H9 (cell line): ENCODE measurements at regions not wholly inside any gene's neighbourhood (a gene's known extent, or its start where the extent isn't known, plus 50 kb on each side); places are given as distances from the start of the nearest gene placed in this dataset.

Experiments used
- DNase-seq: peaks from one replicate; pipeline ENCODE4 v3.0.0-alpha.2; 2017
- H2AFZ ChIP-seq: one replicate; pipeline ENCODE4 v1.6.1; 2013; ENCODE audit warnings: mild to moderate bottlenecking, low read length, control low read depth, moderate library complexity
- H2AK5ac ChIP-seq: 2 replicates; pipeline ENCODE4 v1.6.1; 2013; ENCODE audit warnings: low read length, control low read depth, mixed read lengths; ENCODE audit not compliant: insufficient read length
- H2BK120ac ChIP-seq: one replicate; pipeline ENCODE4 v1.6.1; 2013; ENCODE audit warnings: low read depth, mild to moderate bottlenecking, low read length, control low read depth, inconsistent platforms; ENCODE audit not compliant: poor library complexity, severe bottlenecking
- H2BK12ac ChIP-seq: 2 replicates; pipeline ENCODE4 v1.6.1; 2013; ENCODE audit warnings: low read length, control low read depth, mixed read lengths, low read depth; ENCODE audit not compliant: insufficient read length
- H2BK15ac ChIP-seq: 2 replicates; pipeline ENCODE4 v1.6.1; 2013; ENCODE audit warnings: low read depth, low read length, control low read depth
- H2BK20ac ChIP-seq: one replicate; pipeline ENCODE4 v1.6.1; 2013; ENCODE audit warnings: low read depth, mild to moderate bottlenecking, low read length, control low read depth, inconsistent platforms; ENCODE audit not compliant: poor library complexity, severe bottlenecking
- H2BK5ac ChIP-seq: 2 replicates; pipeline ENCODE4 v1.6.1; 2013; ENCODE audit warnings: low read length, control low read depth, mixed read lengths; ENCODE audit not compliant: insufficient read length
- H3K14ac ChIP-seq: 2 replicates; pipeline ENCODE4 v1.6.1; 2013; ENCODE audit warnings: low read length, control low read depth; ENCODE audit not compliant: insufficient read depth
- H3K18ac ChIP-seq: 2 replicates; pipeline ENCODE4 v1.6.1; 2013; ENCODE audit warnings: low read depth, mild to moderate bottlenecking, mixed read lengths, low read length, control low read depth; ENCODE audit not compliant: insufficient read length
- H3K23ac ChIP-seq: 2 replicates; pipeline ENCODE4 v1.6.1; 2013; ENCODE audit warnings: low read length, control low read depth, mixed read lengths, low read depth; ENCODE audit not compliant: insufficient read length
- H3K23me2 ChIP-seq: 2 replicates; pipeline ENCODE4 v1.6.1; 2013; ENCODE audit warnings: low read depth, mild to moderate bottlenecking, mixed read lengths, low read length, control low read depth; ENCODE audit not compliant: insufficient read length, poor library complexity, severe bottlenecking
- H3K27ac ChIP-seq: 2 replicates; pipeline ENCODE4 v1.5.1; 2013; ENCODE audit warnings: low read length, control low read depth, mixed read lengths, low read depth; ENCODE audit not compliant: insufficient read length
- H3K27me3 ChIP-seq: 2 replicates; pipeline ENCODE4 v1.6.1; 2013; ENCODE audit warnings: low read length, control low read depth, inconsistent platforms; ENCODE audit not compliant: insufficient read depth
- H3K4ac ChIP-seq: 2 replicates; pipeline ENCODE4 v1.6.1; 2013; ENCODE audit warnings: low read depth, mild to moderate bottlenecking, control low read depth, inconsistent platforms, low read length, moderate library complexity
- H3K4me1 ChIP-seq: 2 replicates; pipeline ENCODE4 v1.6.1; 2013; ENCODE audit warnings: low read length, control low read depth, inconsistent platforms; ENCODE audit not compliant: insufficient read depth
- H3K4me2 ChIP-seq: 2 replicates; pipeline ENCODE4 v1.6.1; 2013; ENCODE audit warnings: low read length, control low read depth, mixed read lengths; ENCODE audit not compliant: insufficient read length, insufficient read depth
- H3K56ac ChIP-seq: 2 replicates; pipeline ENCODE4 v1.6.1; 2013; ENCODE audit warnings: low read depth, mild to moderate bottlenecking, mixed read lengths, low read length, control low read depth; ENCODE audit not compliant: insufficient read length
- H3K79me1 ChIP-seq: 2 replicates; pipeline ENCODE4 v1.6.1; 2013; ENCODE audit warnings: low read depth, mild to moderate bottlenecking, moderate library complexity, low read length, control low read depth, inconsistent platforms; ENCODE audit not compliant: insufficient read depth, poor library complexity, severe bottlenecking
- H3K79me2 ChIP-seq: 2 replicates; pipeline ENCODE4 v1.6.1; 2013; ENCODE audit warnings: low read length, control low read depth, inconsistent platforms; ENCODE audit not compliant: insufficient read depth
- H3K9ac ChIP-seq: 2 replicates; pipeline ENCODE4 v1.6.1; 2013; ENCODE audit warnings: low read length, control low read depth, mixed read lengths; ENCODE audit not compliant: insufficient read length; ENCODE audit errors: extremely low read depth
- H3K9me3 ChIP-seq: one replicate; pipeline ENCODE4 v1.6.1; 2013; ENCODE audit warnings: low read depth, low read length, inconsistent platforms; ENCODE audit not compliant: control insufficient read depth
- H3T11ph ChIP-seq: one replicate; pipeline ENCODE4 v1.6.1; 2013; ENCODE audit warnings: mild to moderate bottlenecking, low read length, control low read depth, inconsistent platforms
- H4K20me1 ChIP-seq: one replicate; pipeline ENCODE4 v1.6.1; 2013; ENCODE audit not compliant: control insufficient read depth, insufficient read length, insufficient read depth
- H4K5ac ChIP-seq: 2 replicates; pipeline ENCODE4 v1.6.1; 2013; ENCODE audit warnings: low read depth, mild to moderate bottlenecking, mixed read lengths, low read length, control low read depth; ENCODE audit not compliant: insufficient read length
- H4K8ac ChIP-seq: replicated peaks from 2 replicates; pipeline ENCODE4 v1.6.1; 2013; ENCODE audit warnings: low read length, control low read depth, mixed read lengths, low read depth; ENCODE audit not compliant: insufficient read length
- H4K91ac ChIP-seq: 2 replicates; pipeline ENCODE4 v1.6.1; 2013; ENCODE audit warnings: low read depth, mild to moderate bottlenecking, moderate library complexity, mixed read lengths, low read length, control low read depth; ENCODE audit not compliant: insufficient read length
- H3K27ac Mint-ChIP-seq, 3 experiments: 2 replicates in 2 of 3; 3 replicates in 1 of 3; pipeline ENCODE4 v1.8.0; 2020 to 2021; ENCODE audit warnings: mixed read lengths in 3 of 3, mild to moderate bottlenecking in 1 of 3, moderate library complexity in 1 of 3
- H3K27me3 Mint-ChIP-seq: 2 replicates; pipeline ENCODE4 v1.8.0; 2021; ENCODE audit warnings: low read depth, mild to moderate bottlenecking, moderate library complexity, mixed read lengths
- H3K36me3 Mint-ChIP-seq, 3 experiments: 2 replicates in 2 of 3; 3 replicates in 1 of 3; pipeline ENCODE4 v1.8.0; 2020 to 2021; ENCODE audit warnings: low read depth in 3 of 3, mixed read lengths in 3 of 3; ENCODE audit not compliant: insufficient read depth in 1 of 3
- H3K4me1 Mint-ChIP-seq, 2 experiments: 2 replicates each; pipeline ENCODE4 v1.8.0; 2020; ENCODE audit warnings: mixed read lengths in 2 of 2
- H3K4me3 Mint-ChIP-seq, 2 experiments: 2 replicates in 1 of 2; 3 replicates in 1 of 2; pipeline ENCODE4 v1.8.0; 2020 to 2021; ENCODE audit warnings: mild to moderate bottlenecking in 2 of 2, mixed read lengths in 2 of 2, moderate library complexity in 1 of 2
- H3K9me3 Mint-ChIP-seq, 2 experiments: 2 replicates in 1 of 2; 3 replicates in 1 of 2; pipeline ENCODE4 v1.8.0; 2020; ENCODE audit warnings: mild to moderate bottlenecking in 2 of 2, mixed read lengths in 2 of 2, moderate library complexity in 1 of 2
- CTCF ChIP-seq: fragments of 200-600 bp; sonication (generic); conservative IDR thresholded peaks from 3 replicates; pipeline ENCODE4 v1.8.0; 2021; ENCODE audit warnings: antibody characterized with exemption, mild to moderate bottlenecking
- WGBS: extraction: QIAGEN DNeasy Blood & Tissue Kit; methylation state at CpG from one replicate; pipeline ENCODE4 v1.1.7; 2013; ENCODE audit warnings: missing lambda C conversion rate, low lambda C conversion rate, mixed read lengths; ENCODE audit not compliant: insufficient read length; ENCODE audit errors: extremely low coverage; 5-methylcytosine and 5-hydroxymethylcytosine counted together

- DNase-seq = no peak
- H2BK15ac ChIP-seq = no peak overlapping the region
- Mint-ChIP-seq H3K27ac (no peak overlapping the region; a peak in 1 of 7 replicates), H3K27me3 (no peaks in the 10 kb centered on the region; the same call in 1 of the 2 replicates), H3K36me3 (no peaks in the 10 kb centered on the region), H3K4me1 (peaks cover 28 to 32% of the 10 kb centered on the region in 2 experiments), H3K4me3 (no peak overlapping the region), H3K9me3 (no peaks in the 10 kb centered on the region; a peak in 1 of 5 replicates)
- no peaks in the 10 kb centered on the region for H3K23me2 ChIP-seq
- H2AFZ ChIP-seq = no peak overlapping the region
- H3K27me3 ChIP-seq = no peaks in the 10 kb centered on the region
- H4K5ac ChIP-seq = no peak overlapping the region
- no peak overlapping the region for H3K18ac ChIP-seq
- H3K23ac ChIP-seq = no peak overlapping the region
- no peak overlapping the region for H3K56ac ChIP-seq
- H2BK5ac ChIP-seq = no peak overlapping the region
- H3K14ac ChIP-seq = no peak overlapping the region
- no peak overlapping the region for H3K27ac ChIP-seq
- H3K4ac ChIP-seq = no peak overlapping the region
- H2AK5ac ChIP-seq = no peak overlapping the region
- no peaks in the 10 kb centered on the region for H3K79me2 ChIP-seq
- no CpG with 5 or more reads among the region's 14 CpGs for WGBS
- no peaks in the 10 kb centered on the region for H3K9me3 ChIP-seq
- H2BK12ac ChIP-seq = no peak overlapping the region
- no peak overlapping the region for H4K91ac ChIP-seq
- no peaks in the 10 kb centered on the region for H4K20me1 ChIP-seq
- no peak overlapping the region for H3K4me2 ChIP-seq
- H4K8ac ChIP-seq = no peak overlapping the region
- no peak overlapping the region for H2BK20ac ChIP-seq
- no peak overlapping the region for H2BK120ac ChIP-seq
- no peak overlapping the region for H3T11ph ChIP-seq
- H3K79me1 ChIP-seq = no peaks in the 10 kb centered on the region
- no peak overlapping the region for H3K9ac ChIP-seq
- H3K4me1 ChIP-seq = no peaks in the 10 kb centered on the region
- no peak for TF ChIP-seq CTCF
These were observed 567.4 kb upstream of the ZFHX3 start for GRCh38 chr16:73615071-73615940.
